PC-9 (cell line): ENCODE measurements at regions not wholly inside any gene's neighbourhood (a gene's known extent, or its start where the extent isn't known, plus 50 kb on each side); places are given as distances from the start of the nearest gene placed in this dataset.

Source experiments
- BruUV-seq: library from RNA; stranded (reverse); fragments of 400-500 nt; replicated peaks from 2 replicates; lab custom pipeline; 2021; lab: Mats Ljungman, UMichigan
- CTCF ChIA-PET: fragments of 300-600 bp; sonication (Branson Sonifier 250); formaldehyde crosslinking; loops from one replicate; lab custom pipeline; 2022; ENCODE audit warnings: antibody characterized with exemption; lab: Charles Lee
- POLR2A ChIA-PET: fragments of 300-600 bp; sonication (Branson Sonifier 250); formaldehyde crosslinking; loops from one replicate; lab custom pipeline; 2022; ENCODE audit warnings: antibody characterized with exemption; ENCODE audit not compliant: unreplicated experiment; lab: Charles Lee
- DNase-seq, 2 experiments: peaks; one replicate each; pipeline versions ENCODE4 v3.0.0 to v3.0.0-alpha.2; 2015 to 2022; ENCODE audit warnings: mixed read lengths in 1 of 2
- H2AFZ ChIP-seq: fragments of 200-600 bp; sonication (generic); 2 replicates; pipeline ENCODE4 v1.8.1; 2017; ENCODE audit warnings: antibody characterized with exemption
- H3F3A ChIP-seq: fragments of 200-600 bp; sonication (generic); 2 replicates; pipeline ENCODE4 v1.8.1; 2017; ENCODE audit warnings: antibody characterized with exemption, mild to moderate bottlenecking, low read depth; ENCODE audit not compliant: insufficient read depth
- H3K27ac ChIP-seq: fragments of 200-600 bp; sonication (generic); 2 replicates; pipeline ENCODE4 v1.6.1; 2016; ENCODE audit warnings: mixed run types
- H3K27me3 ChIP-seq: fragments of 200-600 bp; sonication (generic); 2 replicates; pipeline ENCODE4 v1.6.1; 2016; ENCODE audit warnings: low read depth, mixed run types; ENCODE audit not compliant: insufficient read depth
- H3K36me3 ChIP-seq: fragments of 200-600 bp; sonication (generic); 2 replicates; pipeline ENCODE4 v1.6.1; 2016; ENCODE audit warnings: low read depth, mixed run types
- H3K4me1 ChIP-seq: fragments of 200-600 bp; sonication (generic); replicated peaks from 2 replicates; pipeline ENCODE4 v1.6.1; 2016; ENCODE audit warnings: mixed run types; ENCODE audit not compliant: insufficient read depth
- H3K4me2 ChIP-seq: fragments of 200-600 bp; sonication (generic); 2 replicates; pipeline ENCODE4 v1.6.1; 2017; ENCODE audit warnings: mixed run types
- H3K4me3 ChIP-seq: fragments of 200-600 bp; sonication (generic); 2 replicates; pipeline ENCODE4 v1.6.1; 2016; ENCODE audit warnings: mixed run types
- H3K79me2 ChIP-seq: fragments of 200-600 bp; sonication (generic); 2 replicates; pipeline ENCODE4 v1.6.1; 2017; ENCODE audit warnings: low read depth, mixed run types
- H3K9me2 ChIP-seq: fragments of 200-600 bp; sonication (generic); 2 replicates; pipeline ENCODE4 v1.8.1; 2017; ENCODE audit warnings: mild to moderate bottlenecking; ENCODE audit not compliant: insufficient read depth
- H3K9me3 ChIP-seq: fragments of 200-600 bp; sonication (generic); 2 replicates; pipeline ENCODE4 v1.8.1; 2016; ENCODE audit warnings: low read depth; ENCODE audit not compliant: insufficient read depth
- H4K20me1 ChIP-seq: fragments of 200-600 bp; sonication (generic); 2 replicates; pipeline ENCODE4 v1.8.1; 2017; ENCODE audit not compliant: insufficient read depth
- CTCF ChIP-seq: fragments of 200-600 bp; sonication (generic); conservative IDR thresholded peaks from 2 replicates; pipeline ENCODE4 v1.6.1; 2017; ENCODE audit warnings: mixed run types, antibody characterized with exemption, mild to moderate bottlenecking, moderate library complexity
- EZH2 ChIP-seq: fragments of 200-600 bp; sonication (generic); IDR thresholded peaks from 2 replicates; pipeline ENCODE4 v1.8.0; 2017; ENCODE audit warnings: antibody characterized with exemption, low read depth
- intact Hi-C: fragments of 100-400 bp; cut with micrococcal nuclease; formaldehyde crosslinking; loops from one replicate; pipeline ENCODE4 v1.10.0; 2022; ENCODE audit not compliant: unreplicated experiment

GRCh38 chr1:30060738-30061137 lies 662.6 kb downstream of the MATN1 start:
- no peak overlapping the region for H2AFZ ChIP-seq
- no TSS peak for BruUV-seq
- H3K79me2 ChIP-seq: no peaks in the 10 kb centered on the region
- DNase-seq: no peak
- H4K20me1 ChIP-seq: no peaks in the 10 kb centered on the region
- no peak overlapping the region for H3K4me2 ChIP-seq
- H3K4me1 ChIP-seq: peaks cover 45% of the 10 kb centered on the region
- TF ChIP-seq CTCF (no peak), EZH2 (no peak)
- no peak overlapping the region for H3K4me3 ChIP-seq
- H3F3A ChIP-seq: peaks cover 33% of the 10 kb centered on the region; the same call in 1 of the 2 replicates
- no peak overlapping the region for H3K27ac ChIP-seq
- no peaks in the 10 kb centered on the region for H3K9me3 ChIP-seq
- intact Hi-C loops: no loop called here
- no peaks in the 10 kb centered on the region for H3K27me3 ChIP-seq
- ChIA-PET CTCF (no interaction called here), POLR2A (no interaction called here)
- no peaks in the 10 kb centered on the region for H3K36me3 ChIP-seq
- H3K9me2 ChIP-seq: no peaks in the 10 kb centered on the region

- H3K9me2 ChIP-seq: no peaks in the 10 kb centered on the region
- no peaks in the 10 kb centered on the region for H4K20me1 ChIP-seq
- peak overlapping the region; percentile 61 for H3K4me2 ChIP-seq
- POLR2A ChIA-PET: interaction anchor here (0.6 kb wide), 1 partner anchor 663 kb away, joined by 5 read pairs; no protein-coding TSS in a partner anchor
- H3F3A ChIP-seq: peaks cover 27% of the 10 kb centered on the region; the same call in 1 of the 2 replicates
- H3K4me3 ChIP-seq: no peak overlapping the region
- H3K4me1 ChIP-seq: peaks cover 34% of the 10 kb centered on the region
- no peaks in the 10 kb centered on the region for H3K79me2 ChIP-seq
- peak; percentile 73 to 86 for DNase-seq
- no peaks in the 10 kb centered on the region for H3K9me3 ChIP-seq
- peak overlapping the region; percentile 41; the same call in 1 of the 2 replicates for H3K27ac ChIP-seq
- intact Hi-C loops: no loop called here
- no peak for TF ChIP-seq CTCF
- TF ChIP-seq EZH2: no peak
- H3K27me3 ChIP-seq: no peaks in the 10 kb centered on the region
- H2AFZ ChIP-seq: no peak overlapping the region
- no TSS peak for BruUV-seq
- CTCF ChIA-PET: interaction anchor here (0.6 kb wide), 1 partner anchor 260 kb away, joined by 3 read pairs; no protein-coding TSS in a partner anchor
- no peaks in the 10 kb centered on the region for H3K36me3 ChIP-seq
These were observed 664.4 kb downstream of the MATN1 start for GRCh38 chr1:30058970-30059369.

DNA sequence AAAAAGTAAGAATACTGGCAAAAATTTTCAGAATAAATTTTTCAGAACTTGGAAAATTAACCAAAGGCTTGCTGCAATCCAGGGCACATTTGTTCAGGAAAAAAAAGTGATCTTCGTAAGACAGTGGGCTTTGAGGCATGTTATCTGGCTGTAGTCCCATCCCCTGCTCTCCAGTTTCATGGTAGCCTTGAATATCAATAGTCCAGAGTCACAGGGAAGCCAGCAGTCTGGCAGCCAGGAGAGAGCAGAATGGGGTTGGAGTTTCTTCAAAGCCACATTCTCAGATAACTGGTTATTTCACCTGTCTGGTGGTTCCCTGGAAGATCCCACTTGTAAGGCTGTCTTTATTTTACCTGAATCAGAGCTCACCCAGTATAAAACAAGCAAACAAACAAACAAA lies 669.3 kb downstream of the MATN1 start:
- no TSS peak for BruUV-seq
- Histone ChIP-seq H3K27ac (no peak overlapping the region), H3K27me3 (no peaks in the 10 kb centered on the region), H3K36me3 (no peaks in the 10 kb centered on the region), H3K4me3 (no peak overlapping the region), H3K79me2 (no peaks in the 10 kb centered on the region), H3K4me1 (peaks cover 13% of the 10 kb centered on the region), H3K4me2 (no peak overlapping the region), H3F3A (peaks cover 11% of the 10 kb centered on the region; the same call in 1 of the 2 replicates), H4K20me1 (no peaks in the 10 kb centered on the region), H2AFZ (no peak overlapping the region), H3K9me2 (no peaks in the 10 kb centered on the region), H3K9me3 (no peaks in the 10 kb centered on the region)
- no peak for TF ChIP-seq CTCF
- TF ChIP-seq EZH2: no peak
- DNase-seq: no peak
- ChIA-PET CTCF (no interaction called here), POLR2A (no interaction called here)
- intact Hi-C loops: no loop called here
